ENCODE measurements at regions not wholly inside any gene's neighbourhood (a gene's known extent, or its start where the extent isn't known, plus 50 kb on each side); places are given as distances from the start of the nearest gene placed in this dataset.

- TF ChIP-seq SPI1 (IDR thresholded peaks at IDR 0.05; ENCODE audit: borderline replicate concordance, low read depth) (no peak), POLR2AphosphoS5 (IDR thresholded peaks at IDR 0.05; ENCODE audit: low read depth) (no peak), CTCF (IDR thresholded peaks at IDR 0.05; ENCODE audit: insufficient read depth, low read length) (no peak), GABPA (IDR thresholded peaks at IDR 0.05; ENCODE audit: low read depth) (no peak), REST (IDR thresholded peaks at IDR 0.05; ENCODE audit: insufficient replicate concordance, low read depth) (no peak)
- H3K4me3 ChIP-seq (replicated peaks; ENCODE audit: insufficient read depth, low read length): no peak overlapping the region
- DNase-seq (ENCODE audit: low read depth in 1 of 2, low spot score in 1 of 2): no peak
- no peak overlapping the region for H3K27ac ChIP-seq (replicated peaks)
- H3K27me3 ChIP-seq (ENCODE audit: insufficient read depth, poor library complexity, severe bottlenecking): no peaks in the 10 kb centered on the region
Observed at GRCh38 chr6:14822679-14823078, 423.2 kb upstream of the JARID2 start.

GRCh38 chr6:14824060-14824459 is 421.8 kb upstream of the JARID2 start:
- Histone ChIP-seq H3K27me3 (ENCODE audit: insufficient read depth, poor library complexity, severe bottlenecking) (no peaks in the 10 kb centered on the region), H3K27ac (replicated peaks) (no peak overlapping the region), H3K4me3 (replicated peaks; ENCODE audit: insufficient read depth, low read length) (no peak overlapping the region)
- no peak for TF ChIP-seq GABPA (IDR thresholded peaks at IDR 0.05; ENCODE audit: low read depth)
- no peak for TF ChIP-seq POLR2AphosphoS5 (IDR thresholded peaks at IDR 0.05; ENCODE audit: low read depth)
- TF ChIP-seq SPI1 (IDR thresholded peaks at IDR 0.05; ENCODE audit: borderline replicate concordance, low read depth): no peak
- TF ChIP-seq CTCF (IDR thresholded peaks at IDR 0.05; ENCODE audit: insufficient read depth, low read length): no peak
- no peak for TF ChIP-seq REST (IDR thresholded peaks at IDR 0.05; ENCODE audit: insufficient replicate concordance, low read depth)
- no peak for DNase-seq (ENCODE audit: low read depth in 1 of 2, low spot score in 1 of 2)

GRCh38 chr6:14824484-14825275 is 421.2 kb upstream of the JARID2 start:
- no peaks in the 10 kb centered on the region for H3K27me3 ChIP-seq (ENCODE audit: insufficient read depth, poor library complexity, severe bottlenecking)
- no peak overlapping the region for H3K4me3 ChIP-seq (replicated peaks; ENCODE audit: insufficient read depth, low read length)
- TF ChIP-seq CTCF (IDR thresholded peaks at IDR 0.05; ENCODE audit: insufficient read depth, low read length) (no peak), SPI1 (IDR thresholded peaks at IDR 0.05; ENCODE audit: borderline replicate concordance, low read depth) (no peak)
- no peak overlapping the region for H3K27ac ChIP-seq (replicated peaks)
- DNase-seq (ENCODE audit: low read depth in 1 of 2, low spot score in 1 of 2): no peak

- no peak overlapping the region for H3K4me3 ChIP-seq (replicated peaks; ENCODE audit: insufficient read depth, low read length)
- TF ChIP-seq REST (IDR thresholded peaks at IDR 0.05; ENCODE audit: insufficient replicate concordance, low read depth) (no peak), GABPA (IDR thresholded peaks at IDR 0.05; ENCODE audit: low read depth) (no peak), CTCF (IDR thresholded peaks at IDR 0.05; ENCODE audit: insufficient read depth, low read length) (no peak), POLR2AphosphoS5 (IDR thresholded peaks at IDR 0.05; ENCODE audit: low read depth) (no peak), SPI1 (IDR thresholded peaks at IDR 0.05; ENCODE audit: borderline replicate concordance, low read depth) (no peak)
- DNase-seq (ENCODE audit: low read depth in 1 of 2, low spot score in 1 of 2): no peak
- no peak overlapping the region for H3K27ac ChIP-seq (replicated peaks)
- H3K27me3 ChIP-seq (ENCODE audit: insufficient read depth, poor library complexity, severe bottlenecking): no peaks in the 10 kb centered on the region
Observed at GRCh38 chr6:14826456-14826855, 419.4 kb upstream of the JARID2 start.

Data from HL-60 (cell line).